Endothelial cell of hepatic sinusoid (primary cell): ENCODE measurements at regions not wholly inside any gene's neighbourhood (a gene's known extent, or its start where the extent isn't known, plus 50 kb on each side); places are given as distances from the start of the nearest gene placed in this dataset.
"Not testable (repeated sequence)": the region's sequence is repeated elsewhere in the genome, so short reads cannot be mapped to it uniquely, and the experiment has no call there.

Experiments
- in situ Hi-C: cut with HindIII; loops from 2 replicates; pipeline ENCODE4 v1.10.0; 2017; ENCODE audit warnings: low sequenced_read_pairs

DNA sequence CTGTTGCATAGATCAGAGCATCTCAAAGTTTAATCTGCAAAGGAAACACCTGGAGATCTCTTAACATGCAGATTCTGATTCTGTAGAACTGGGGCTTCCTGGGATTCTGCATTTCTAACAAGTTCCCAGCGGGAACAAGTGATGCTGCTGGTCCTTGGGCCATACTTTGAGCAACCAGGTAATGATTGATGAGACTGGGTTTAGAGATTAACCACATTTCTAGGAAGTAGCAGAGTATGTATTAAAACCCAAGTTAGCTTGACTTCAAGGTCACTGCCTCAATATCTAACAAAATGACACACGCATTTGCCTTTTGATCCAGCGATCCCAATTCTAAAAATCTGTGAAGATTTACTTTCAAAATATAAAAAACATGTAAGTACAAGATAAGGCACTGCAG lies 83.0 kb upstream of the DTNBP1 start:
- in situ Hi-C loops, result no loop called here

DNA sequence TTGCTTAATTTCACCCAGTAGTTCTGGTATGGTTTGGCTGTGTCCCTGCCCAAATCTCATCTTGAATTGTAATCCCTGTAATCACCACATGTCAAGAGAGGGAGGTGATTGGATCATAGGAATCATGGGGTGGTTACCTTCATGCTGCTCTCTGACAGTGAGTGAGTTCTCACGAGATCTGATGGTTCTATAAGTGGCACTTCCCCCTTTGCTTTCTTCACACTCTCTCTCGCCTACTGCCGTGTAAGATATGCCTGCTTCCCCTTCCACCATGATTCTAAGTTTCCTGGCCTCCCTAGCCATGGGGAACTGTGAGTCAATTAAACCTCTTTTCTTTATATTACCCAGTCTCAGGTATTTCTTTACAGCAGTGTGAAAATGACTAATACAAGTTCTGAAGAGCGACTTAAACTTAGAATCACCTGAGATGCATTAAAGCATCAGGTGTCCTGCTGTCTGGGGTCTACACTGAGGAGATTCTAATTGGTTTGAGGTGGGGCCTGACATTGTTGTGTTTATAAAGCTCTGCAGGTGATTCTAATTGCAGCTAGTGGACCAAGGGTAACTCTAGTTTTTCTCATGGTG lies 82.1 kb upstream of the DTNBP1 start:
- in situ Hi-C loops, result no loop called here

DNA sequence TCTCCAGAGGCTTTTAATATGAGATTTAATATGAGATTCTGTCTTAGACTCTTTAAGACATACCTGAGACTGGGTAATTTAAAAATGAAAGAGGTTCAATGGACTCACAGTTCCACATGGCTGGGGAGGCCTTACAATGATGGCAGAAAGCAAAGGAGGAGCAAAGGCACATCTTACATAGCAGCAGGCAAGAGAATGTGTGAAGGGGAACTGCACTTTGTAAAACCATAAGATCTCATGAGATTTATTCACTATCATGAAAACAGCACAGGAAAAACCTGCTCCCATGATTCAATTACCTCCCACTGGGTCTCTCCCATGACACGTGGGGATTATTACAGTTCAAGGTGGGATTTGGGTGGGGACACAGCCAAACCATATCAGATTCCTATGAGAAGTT lies 79.2 kb upstream of the DTNBP1 start:
- in situ Hi-C loops, result not testable (repeated sequence)

DNA sequence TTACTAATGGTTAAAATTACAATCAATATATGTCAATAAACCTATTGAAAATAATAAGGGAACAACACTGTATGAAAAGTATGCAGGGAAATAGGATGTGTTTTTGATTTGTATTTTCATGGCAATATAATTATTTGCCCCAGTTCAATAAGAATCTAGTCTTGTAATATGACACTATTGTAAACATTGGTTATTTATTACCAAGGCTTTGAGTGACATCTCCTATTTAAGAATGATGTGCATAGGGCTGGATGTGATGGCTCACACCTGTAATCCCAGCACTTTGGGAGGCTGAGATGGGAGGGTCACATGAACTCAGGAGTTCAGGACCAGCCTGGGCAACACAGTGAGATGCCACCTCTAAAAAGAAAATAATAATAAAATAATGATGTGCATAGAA lies 78.6 kb upstream of the DTNBP1 start:
- in situ Hi-C loops, result no loop called here

DNA sequence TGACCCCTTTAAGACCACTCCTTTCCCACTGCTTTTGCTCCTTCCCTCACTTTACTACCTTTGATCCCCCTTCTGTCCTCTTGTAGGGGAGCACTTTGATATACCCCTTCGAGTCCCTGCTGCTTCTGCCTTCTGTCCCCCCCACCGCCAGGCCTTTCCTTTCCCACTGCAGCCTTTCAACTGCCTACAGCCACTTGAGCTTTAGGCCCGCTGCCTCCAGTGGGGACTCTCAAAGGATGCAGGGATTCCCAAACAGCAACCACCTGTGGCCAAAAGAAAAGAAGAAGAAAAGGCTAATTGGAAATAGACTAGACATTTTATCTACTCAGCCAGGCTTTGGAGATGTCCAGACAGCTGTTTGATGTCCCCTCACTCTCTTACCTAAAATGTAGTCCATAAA lies 77.0 kb upstream of the DTNBP1 start:
- in situ Hi-C loops, result no loop called here

DNA sequence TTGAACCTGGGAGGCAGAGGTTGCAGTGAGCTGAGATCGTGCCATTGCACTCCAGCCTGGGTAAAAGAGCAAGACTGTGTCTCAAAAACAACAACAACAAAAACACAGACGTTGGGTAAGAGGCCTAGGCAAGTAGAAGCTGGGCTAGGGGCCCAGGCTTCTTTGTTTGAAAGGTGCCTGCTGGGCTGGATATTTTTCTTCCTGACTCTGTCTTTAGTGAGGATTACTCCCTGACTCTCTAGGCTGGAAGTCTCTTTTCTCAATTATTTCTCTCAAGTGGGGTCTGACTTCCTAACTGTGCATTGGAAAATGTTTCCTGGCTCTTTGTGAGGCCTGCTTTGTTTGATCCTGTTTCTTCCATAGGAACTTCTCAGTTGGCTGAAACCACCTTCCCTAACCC lies 76.5 kb upstream of the DTNBP1 start:
- in situ Hi-C loops, result no loop called here

DNA sequence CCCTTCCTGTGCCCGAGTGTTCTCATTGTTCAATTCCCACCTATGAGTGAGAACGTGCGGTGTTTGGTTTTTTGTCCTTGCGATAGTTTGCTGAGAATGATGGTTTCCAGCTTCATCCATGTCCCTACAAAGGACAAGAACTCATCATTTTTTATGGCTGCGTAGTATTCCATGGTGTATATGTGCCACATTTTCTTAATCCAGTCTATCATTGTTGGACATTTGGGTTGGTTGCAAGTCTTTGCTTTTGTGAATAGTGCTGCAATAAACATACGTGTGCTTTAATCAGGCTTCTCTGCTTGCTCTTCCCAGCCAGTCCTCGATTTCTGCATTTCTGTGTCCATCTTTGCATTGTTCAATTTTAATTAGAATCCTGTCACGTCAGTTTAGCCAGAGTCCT lies 75.4 kb upstream of the DTNBP1 start:
- in situ Hi-C loops, result not testable (repeated sequence)

DNA sequence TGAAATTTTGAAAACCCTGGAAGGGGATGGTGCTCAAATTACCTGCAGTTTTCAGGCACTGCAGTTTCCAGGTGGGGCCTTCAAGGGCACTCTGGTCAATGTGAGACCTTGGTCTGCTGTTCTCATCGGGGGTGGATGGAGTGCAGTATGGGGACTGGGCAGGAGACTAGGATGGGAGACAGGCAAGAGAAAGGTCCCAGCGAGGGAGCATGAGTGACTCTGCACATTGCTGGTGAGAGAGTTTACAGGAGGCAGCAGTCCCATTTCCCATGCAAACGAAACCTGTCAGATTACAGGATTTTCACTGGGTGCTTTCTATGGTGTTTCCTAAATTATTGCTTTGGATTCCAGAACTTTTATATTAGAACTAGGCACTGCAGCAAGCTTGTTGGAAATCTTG lies 73.5 kb upstream of the DTNBP1 start:
- in situ Hi-C loops, result no loop called here

DNA sequence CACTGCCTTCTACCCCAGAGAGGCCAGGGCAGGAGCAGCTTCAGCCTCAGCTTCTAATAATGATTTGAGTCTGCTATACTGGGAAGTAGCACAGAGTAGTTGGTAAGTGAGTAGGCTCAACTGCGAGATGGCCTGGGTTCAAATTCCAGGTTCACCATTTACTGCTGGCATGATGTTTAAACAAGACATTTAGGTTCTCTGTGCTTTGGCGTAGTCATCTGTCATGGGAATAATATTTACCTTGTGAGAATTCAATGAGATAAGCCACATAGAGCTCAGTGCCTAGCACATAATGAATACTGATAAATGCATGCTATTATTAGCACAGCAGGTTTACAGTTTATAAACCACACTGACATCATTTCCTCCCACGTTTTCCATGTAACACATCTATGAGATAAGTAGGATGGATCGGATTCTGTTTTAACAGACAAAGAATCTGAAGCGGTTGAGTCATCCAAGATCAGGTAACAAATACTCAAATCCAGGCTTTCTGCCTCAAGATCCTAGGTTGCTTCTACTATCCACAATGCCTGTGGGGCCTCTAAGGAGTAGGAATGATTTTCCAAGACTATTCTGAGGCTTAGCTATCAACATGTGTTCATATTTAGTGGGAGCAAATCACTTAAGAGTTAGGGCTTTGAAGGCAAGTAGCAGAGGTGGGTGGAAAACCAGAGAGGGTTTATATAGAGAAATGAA lies 72.9 kb upstream of the DTNBP1 start:
- in situ Hi-C loops, result no loop called here

DNA sequence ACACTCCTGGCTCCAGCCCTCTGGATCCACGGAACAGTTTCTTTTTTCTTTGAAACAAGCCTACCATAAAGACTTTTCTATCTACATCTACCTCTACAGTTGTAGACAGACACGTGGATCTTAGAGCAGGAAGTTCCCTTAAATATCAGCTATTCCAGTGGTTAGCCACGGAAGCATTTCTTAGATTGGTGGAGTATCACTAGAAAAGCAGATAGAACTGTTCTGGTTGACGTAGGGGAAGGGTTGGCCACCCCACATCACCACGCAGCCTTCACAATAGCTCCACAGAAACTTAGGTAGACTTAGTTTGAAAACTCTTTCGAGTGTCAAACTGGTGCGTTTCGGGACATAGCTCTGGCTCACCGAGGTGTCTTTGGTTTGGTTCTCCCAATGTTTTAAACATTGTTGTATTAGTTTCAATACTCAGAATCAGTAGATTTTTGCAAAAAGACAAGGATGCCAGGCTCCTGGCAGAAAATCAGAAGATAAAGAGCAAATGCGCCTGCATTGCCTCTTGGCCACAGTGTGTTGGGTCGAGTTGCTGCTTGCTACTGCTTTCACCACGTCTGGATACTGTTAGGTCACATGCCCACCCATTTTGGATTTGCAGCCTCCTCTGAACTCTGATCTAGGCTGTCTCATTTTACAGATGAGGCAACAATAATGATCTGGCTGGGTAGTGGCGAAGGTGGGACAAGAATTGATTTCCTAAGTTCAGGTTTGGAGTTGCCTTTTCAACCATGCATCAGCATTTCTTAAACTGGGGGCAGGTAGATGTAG lies 71.5 kb upstream of the DTNBP1 start:
- in situ Hi-C loops, result no loop called here

DNA sequence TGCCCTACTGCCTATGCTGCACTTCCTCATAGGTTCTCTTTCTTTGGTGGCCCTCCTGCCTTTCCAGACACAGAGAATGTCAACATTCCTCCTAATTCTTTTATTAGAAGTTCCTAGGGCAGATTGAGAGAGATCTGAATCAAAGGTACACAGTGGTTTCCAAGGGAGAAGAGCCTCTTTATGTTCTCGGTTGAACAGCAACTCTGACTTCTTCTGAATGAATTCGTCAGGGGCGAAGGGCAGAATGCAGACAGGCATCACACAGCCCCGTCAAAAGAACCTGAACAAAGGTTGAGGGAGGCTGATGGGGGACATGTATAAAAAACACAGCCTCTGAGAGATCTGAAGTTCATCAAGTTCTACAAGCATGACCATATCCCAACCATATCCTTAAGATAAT lies 68.1 kb upstream of the DTNBP1 start:
- in situ Hi-C loops, result no loop called here

DNA sequence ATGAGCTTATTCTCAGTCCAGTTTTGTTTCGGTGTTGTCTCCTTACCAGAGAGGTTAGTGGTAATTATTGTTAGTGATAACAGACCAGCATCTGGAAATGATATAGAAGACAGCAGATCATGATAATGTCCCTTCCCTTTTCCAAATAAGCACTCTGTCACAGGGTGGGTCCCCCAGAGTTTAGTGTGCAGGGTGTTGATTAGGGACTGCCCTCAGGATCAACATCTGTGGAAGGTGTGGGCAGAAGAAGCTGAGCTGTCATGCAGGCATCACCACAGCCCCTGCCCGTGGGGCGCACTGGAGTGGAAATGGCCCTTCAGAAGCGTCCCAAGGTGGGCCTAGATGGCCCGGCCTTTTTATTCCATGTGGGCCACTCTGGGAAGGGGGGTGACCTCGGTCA lies 67.6 kb upstream of the DTNBP1 start:
- in situ Hi-C loops, result no loop called here

DNA sequence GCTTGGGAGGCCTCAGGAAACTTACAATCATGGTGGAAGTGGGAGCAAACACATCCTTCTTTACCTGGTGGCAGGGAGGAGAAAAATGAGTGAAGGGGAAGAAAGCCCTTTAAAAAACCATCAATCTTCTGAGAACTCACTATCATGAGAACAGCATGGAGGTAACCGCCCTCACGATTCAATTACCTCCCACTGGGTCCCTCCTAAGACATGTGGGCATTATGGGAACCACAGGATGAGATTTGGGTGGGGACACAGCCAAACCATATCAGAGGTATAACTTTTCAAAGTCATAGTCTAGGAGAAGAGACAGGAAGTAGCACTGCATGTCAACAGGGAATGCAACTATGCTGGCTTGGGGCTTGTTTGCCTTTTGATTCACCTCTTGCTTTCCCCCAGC lies 59.9 kb upstream of the DTNBP1 start:
- in situ Hi-C loops, result no loop called here

DNA sequence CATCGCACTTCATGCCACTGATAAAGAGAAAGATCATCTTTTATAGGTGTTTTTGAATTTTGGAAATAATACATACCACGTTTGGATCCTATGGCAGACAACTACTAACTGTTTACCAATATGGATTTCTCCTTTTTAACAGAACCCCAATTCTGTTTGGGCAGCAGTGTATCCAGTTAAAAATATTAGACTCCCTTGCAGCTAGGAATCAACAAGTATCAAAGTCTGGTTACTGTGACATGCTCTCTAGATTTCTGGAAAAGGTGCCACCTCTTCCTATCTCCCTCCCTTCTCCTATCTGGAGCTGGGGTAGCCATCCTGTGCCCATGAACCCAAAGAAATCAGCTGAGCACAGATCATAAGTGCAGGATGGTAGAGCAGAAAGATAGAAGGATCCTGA lies 54.1 kb upstream of the DTNBP1 start:
- in situ Hi-C loops, result no loop called here

DNA sequence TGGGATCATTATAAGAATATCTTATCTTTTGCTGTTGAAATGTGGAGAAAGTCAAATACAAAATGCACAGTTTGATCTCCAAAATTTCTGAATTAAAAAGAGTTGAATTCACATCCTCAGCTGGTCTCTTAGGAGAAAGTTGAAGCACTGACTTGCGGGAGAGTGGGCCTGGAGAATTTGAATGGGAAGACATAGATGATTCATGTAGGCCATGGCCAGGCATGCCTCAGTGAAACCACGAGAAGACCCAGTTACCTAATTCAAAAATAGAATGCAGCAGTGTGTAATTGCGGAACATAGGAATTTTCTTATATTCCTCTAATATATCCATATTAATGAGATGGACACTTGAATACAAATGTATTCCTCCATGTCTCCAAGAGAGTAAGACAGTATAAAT lies 53.0 kb upstream of the DTNBP1 start:
- in situ Hi-C loops, result no loop called here

DNA sequence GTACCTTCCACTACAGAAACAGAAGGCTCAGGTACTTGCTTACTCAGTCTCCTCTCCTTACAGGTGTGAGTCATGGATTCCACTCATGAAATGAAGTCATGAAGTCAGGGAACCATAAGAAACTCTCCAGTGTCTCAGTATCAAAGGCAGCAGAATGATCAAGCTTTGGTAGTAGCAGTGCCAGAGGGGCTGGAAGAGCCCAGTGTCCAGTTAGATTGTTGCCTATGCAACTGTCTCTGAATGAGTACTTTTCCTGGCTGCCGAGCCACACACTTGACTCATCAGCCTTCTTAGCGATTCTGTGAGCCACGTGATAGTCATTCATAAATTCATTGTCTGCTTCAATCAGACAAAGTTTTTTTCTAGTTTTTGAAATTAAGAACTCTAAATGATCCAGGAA lies 52.2 kb upstream of the DTNBP1 start:
- in situ Hi-C loops, result no loop called here

DNA sequence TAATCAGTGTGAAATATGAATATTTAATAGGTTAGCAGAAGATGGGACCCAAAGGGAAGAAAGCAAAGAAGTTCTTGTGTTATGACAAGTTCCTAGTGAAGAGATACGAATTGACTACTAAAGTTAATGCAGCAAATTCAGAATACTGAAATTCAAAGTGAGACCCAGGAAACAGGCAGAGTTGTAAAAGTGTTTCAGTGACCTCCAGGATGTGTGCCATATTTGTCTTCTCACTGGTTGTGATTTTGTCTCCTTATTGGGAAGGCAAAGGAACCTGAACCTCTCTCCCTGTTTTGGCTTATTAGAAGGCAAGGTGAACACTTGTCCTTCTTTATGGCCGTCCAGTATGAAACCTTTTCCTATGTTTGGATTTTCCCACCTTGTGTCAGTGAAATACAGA lies 51.8 kb upstream of the DTNBP1 start:
- in situ Hi-C loops, result no loop called here

DNA sequence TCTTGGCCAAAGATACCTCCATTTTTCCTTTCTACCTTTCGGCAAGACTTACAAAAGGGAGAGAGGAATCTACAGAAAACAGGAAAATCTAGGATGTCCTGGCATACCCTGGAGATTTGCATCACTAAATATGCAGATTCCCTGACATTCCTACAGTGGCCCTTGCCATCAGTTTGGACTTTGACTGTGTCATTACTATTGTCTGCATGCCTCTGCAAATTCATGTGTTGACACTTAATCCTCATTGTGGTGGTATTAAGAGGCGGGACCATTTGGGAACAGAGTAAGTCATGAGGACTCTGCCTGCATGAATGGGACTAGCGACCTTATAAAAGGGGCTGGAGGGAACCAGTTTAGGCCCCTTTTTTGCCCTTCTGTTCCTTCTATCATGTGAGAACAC lies 50.5 kb upstream of the DTNBP1 start:
- in situ Hi-C loops, result no loop called here

DNA sequence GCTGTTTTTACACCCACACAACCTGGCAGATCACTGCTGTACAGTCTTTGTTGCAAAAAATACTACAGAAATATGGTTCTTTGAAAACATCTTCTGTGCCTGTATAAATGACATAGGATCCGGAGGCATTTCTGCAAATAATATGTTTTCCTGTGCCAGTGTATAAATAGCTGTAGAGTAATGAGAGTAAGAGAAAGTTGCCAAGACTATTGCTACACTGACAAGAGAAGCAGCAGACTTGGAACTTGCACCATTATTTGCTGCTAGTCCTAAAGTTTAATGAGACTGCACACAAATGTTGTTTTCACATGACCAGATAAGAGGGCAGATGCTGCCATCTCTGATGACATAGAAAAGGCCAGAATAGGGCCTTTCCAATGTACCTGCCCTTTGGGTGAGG lies 50.0 kb upstream of the DTNBP1 start:
- in situ Hi-C loops, result no loop called here
